ENCODE measurements at regions not wholly inside any gene's neighbourhood (a gene's known extent, or its start where the extent isn't known, plus 50 kb on each side); places are given as distances from the start of the nearest gene placed in this dataset.

GRCh38 chr13:89806594-89806993, 1540.9 kb upstream of the MIR17HG start:
- Histone ChIP-seq H3K27ac (ENCODE audit: low read length) (no peak overlapping the region), H3K79me2 (ENCODE audit: low read length) (no peaks in the 10 kb centered on the region), H3K4me1 (ENCODE audit: insufficient read depth, low read length) (no peaks in the 10 kb centered on the region), H3K9me2 (replicated peaks; ENCODE audit: low read length) (no peaks in the 10 kb centered on the region), H3K36me3 (ENCODE audit: low read depth, low read length) (no peaks in the 10 kb centered on the region), H3F3A (ENCODE audit: low read length, unreplicated experiment) (no peaks in the 10 kb centered on the region), H3K9me3 (ENCODE audit: low read length) (no peaks in the 10 kb centered on the region), H4K20me1 (ENCODE audit: low read length) (no peaks in the 10 kb centered on the region), H3K27me3 (ENCODE audit: low read length) (no peaks in the 10 kb centered on the region), H2AFZ (ENCODE audit: low read length) (no peak overlapping the region), H3K4me2 (ENCODE audit: low read length) (no peak overlapping the region), H3K4me3 (ENCODE audit: low read length) (no peak overlapping the region), H3K9ac (ENCODE audit: low read length) (no peak overlapping the region)
- CTCF ChIA-PET: no interaction called here
- DNase-seq (no peak), ATAC-seq (no peak)
- POLR2A ChIA-PET (ENCODE audit: unreplicated experiment): no interaction called here
- intact Hi-C loops (cut with micrococcal nuclease): no loop called here
- BruUV-seq (replicated peaks): no TSS peak
- no peak for TF ChIP-seq EZH2 (IDR thresholded peaks at IDR 0.05; ENCODE audit: low read length, unreplicated experiment)
- no peak for TF ChIP-seq EZH2phosphoT487 (IDR thresholded peaks at IDR 0.05; ENCODE audit: borderline replicate concordance, low read length)
- TF ChIP-seq, protein P1, sequence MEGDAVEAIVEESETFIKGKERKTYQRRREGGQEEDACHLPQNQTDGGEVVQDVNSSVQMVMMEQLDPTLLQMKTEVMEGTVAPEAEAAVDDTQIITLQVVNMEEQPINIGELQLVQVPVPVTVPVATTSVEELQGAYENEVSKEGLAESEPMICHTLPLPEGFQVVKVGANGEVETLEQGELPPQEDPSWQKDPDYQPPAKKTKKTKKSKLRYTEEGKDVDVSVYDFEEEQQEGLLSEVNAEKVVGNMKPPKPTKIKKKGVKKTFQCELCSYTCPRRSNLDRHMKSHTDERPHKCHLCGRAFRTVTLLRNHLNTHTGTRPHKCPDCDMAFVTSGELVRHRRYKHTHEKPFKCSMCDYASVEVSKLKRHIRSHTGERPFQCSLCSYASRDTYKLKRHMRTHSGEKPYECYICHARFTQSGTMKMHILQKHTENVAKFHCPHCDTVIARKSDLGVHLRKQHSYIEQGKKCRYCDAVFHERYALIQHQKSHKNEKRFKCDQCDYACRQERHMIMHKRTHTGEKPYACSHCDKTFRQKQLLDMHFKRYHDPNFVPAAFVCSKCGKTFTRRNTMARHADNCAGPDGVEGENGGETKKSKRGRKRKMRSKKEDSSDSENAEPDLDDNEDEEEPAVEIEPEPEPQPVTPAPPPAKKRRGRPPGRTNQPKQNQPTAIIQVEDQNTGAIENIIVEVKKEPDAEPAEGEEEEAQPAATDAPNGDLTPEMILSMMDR (conservative IDR thresholded peaks at IDR 0.05; ENCODE audit: low read depth, low read length): no peak

GRCh38 chr13:89812856-89813255, 1534.6 kb upstream of the MIR17HG start:
- no peak for TF ChIP-seq EZH2 (IDR thresholded peaks at IDR 0.05; ENCODE audit: low read length, unreplicated experiment)
- TF ChIP-seq, protein P1 (conservative IDR thresholded peaks at IDR 0.05; ENCODE audit: low read depth, low read length): no peak
- no peak for TF ChIP-seq EZH2phosphoT487 (IDR thresholded peaks at IDR 0.05; ENCODE audit: borderline replicate concordance, low read length)
- Histone ChIP-seq H3K36me3 (ENCODE audit: low read depth, low read length) (no peaks in the 10 kb centered on the region), H3K27me3 (ENCODE audit: low read length) (no peaks in the 10 kb centered on the region), H3K9me3 (ENCODE audit: low read length) (no peaks in the 10 kb centered on the region), H3K79me2 (ENCODE audit: low read length) (no peaks in the 10 kb centered on the region), H3K4me2 (ENCODE audit: low read length) (no peak overlapping the region), H2AFZ (ENCODE audit: low read length) (no peak overlapping the region), H3K9ac (ENCODE audit: low read length) (no peak overlapping the region), H4K20me1 (ENCODE audit: low read length) (no peaks in the 10 kb centered on the region), H3K4me3 (ENCODE audit: low read length) (no peak overlapping the region), H3K27ac (ENCODE audit: low read length) (no peak overlapping the region), H3K9me2 (replicated peaks; ENCODE audit: low read length) (no peaks in the 10 kb centered on the region), H3K4me1 (ENCODE audit: insufficient read depth, low read length) (no peaks in the 10 kb centered on the region), H3F3A (ENCODE audit: low read length, unreplicated experiment) (no peaks in the 10 kb centered on the region)
- CTCF ChIA-PET: no interaction called here
- intact Hi-C loops (cut with micrococcal nuclease): no loop called here
- ATAC-seq (no peak), DNase-seq (no peak)
- POLR2A ChIA-PET (ENCODE audit: unreplicated experiment): no interaction called here
- BruUV-seq (replicated peaks): no TSS peak

- DNase-seq: no peak
- Histone ChIP-seq H3F3A (ENCODE audit: low read length, unreplicated experiment) (no peaks in the 10 kb centered on the region), H3K27me3 (ENCODE audit: low read length) (no peaks in the 10 kb centered on the region), H2AFZ (ENCODE audit: low read length) (no peak overlapping the region), H3K9ac (ENCODE audit: low read length) (no peak overlapping the region), H3K27ac (ENCODE audit: low read length) (no peak overlapping the region), H3K4me3 (ENCODE audit: low read length) (no peak overlapping the region), H3K36me3 (ENCODE audit: low read depth, low read length) (no peaks in the 10 kb centered on the region), H3K4me1 (ENCODE audit: insufficient read depth, low read length) (no peaks in the 10 kb centered on the region), H3K79me2 (ENCODE audit: low read length) (no peaks in the 10 kb centered on the region), H3K4me2 (ENCODE audit: low read length) (no peak overlapping the region), H4K20me1 (ENCODE audit: low read length) (no peaks in the 10 kb centered on the region), H3K9me3 (ENCODE audit: low read length) (no peaks in the 10 kb centered on the region), H3K9me2 (replicated peaks; ENCODE audit: low read length) (no peaks in the 10 kb centered on the region)
- intact Hi-C loops (cut with micrococcal nuclease): no loop called here
- no TSS peak for BruUV-seq (replicated peaks)
- no peak for ATAC-seq
- TF ChIP-seq, protein P1 (conservative IDR thresholded peaks at IDR 0.05; ENCODE audit: low read depth, low read length): no peak
- TF ChIP-seq EZH2phosphoT487 (IDR thresholded peaks at IDR 0.05; ENCODE audit: borderline replicate concordance, low read length): no peak
- no peak for TF ChIP-seq EZH2 (IDR thresholded peaks at IDR 0.05; ENCODE audit: low read length, unreplicated experiment)
- CTCF ChIA-PET: no interaction called here
- POLR2A ChIA-PET (ENCODE audit: unreplicated experiment): no interaction called here
These were observed 1531.1 kb upstream of the MIR17HG start for GRCh38 chr13:89816404-89816803.
